Heart left ventricle (tissue), 13 donors: ENCODE measurements at regions not wholly inside any gene's neighbourhood (a gene's known extent, or its start where the extent isn't known, plus 50 kb on each side); places are given as distances from the start of the nearest gene placed in this dataset.
"Not testable (repeated sequence)": the region's sequence is repeated elsewhere in the genome, so short reads cannot be mapped to it uniquely, and the experiment has no call there.

Source experiments
- CTCF ChIP-seq, 12 donors: fragments of 200-600 bp; sonication (generic) in 4 of 12; IDR thresholded peaks; one replicate each; pipeline versions ENCODE4 v1.5.0 to v1.8.0; 2018 to 2022; ENCODE audit warnings: antibody characterized with exemption in 12 of 12, mild to moderate bottlenecking in 5 of 12
- POLR2A ChIP-seq, 2 donors: fragments of 450-650 bp; IDR thresholded peaks; one replicate each; pipeline ENCODE4 v1.6.1; 2017; ENCODE audit warnings: antibody characterized with exemption in 2 of 2, mild to moderate bottlenecking in 2 of 2, moderate library complexity in 2 of 2
- donor health status: ischemic (EF 13 %, LVEDD 7.1; RV severe dilation, severe dysfunction).
- donor health status: DM: no; HTN: yes; CAD: no.
- donor health status: DM: no; HTN: no; CAD: no.
- donor health status: ischemic (EF 25% LVEDD 6.9; RV normal size, moderate dysfunction).
- donor health status: ischemic (EF 25% LVEDD 5.7; RV mildly dilated, moderate dysfunction).
- donor health status: ischemic (EF 35%, LVEDD 5.7; RV mildly dilated, moderate dysfunction).
- donor health status: nonischemic (EF 11% LVEDD 7.7; RV severe dilation, severe dysfunction).
- donor health status: DM: yes; HTN: yes; CAD: no.
- donor health status: PGD.
- donor health status: ischemic (EF 29% LVEDD 5.4; RV normal size, mild dysfunction).
- donor health status: nonischemic (EF 23%, LVEDD 6.1; RV moderate dilation, normal function).

GRCh38 chr2:89862164-89862563 is 1170.7 kb downstream of the RPIA start:
- not testable (repeated sequence) for TF ChIP-seq CTCF, POLR2A (IDR thresholded peaks at IDR 0.05)
